Breast epithelium (tissue), 3 donors: ENCODE measurements at regions not wholly inside any gene's neighbourhood (a gene's known extent, or its start where the extent isn't known, plus 50 kb on each side); places are given as distances from the start of the nearest gene placed in this dataset.

Experiments used
- POLR2A ChIP-seq: fragments of 450-650 bp; IDR thresholded peaks from one replicate; pipeline ENCODE4 v1.6.1; 2016; ENCODE audit warnings: antibody characterized with exemption, mild to moderate bottlenecking, moderate library complexity
- POLR2AphosphoS5 ChIP-seq, 3 donors: sonication (generic); formaldehyde crosslinking; IDR thresholded peaks; one replicate each; pipeline ENCODE4 v1.6.1; 2017; ENCODE audit warnings: antibody characterized with exemption in 3 of 3
- TF ChIP-seq, protein P1 (sequence below), 3 donors: fragments of 450-650 bp; IDR thresholded peaks; one replicate each; pipeline ENCODE4 v1.5.1; 2016 to 2017; ENCODE audit warnings: antibody characterized with exemption in 3 of 3, mild to moderate bottlenecking in 3 of 3, moderate library complexity in 3 of 3

DNA sequence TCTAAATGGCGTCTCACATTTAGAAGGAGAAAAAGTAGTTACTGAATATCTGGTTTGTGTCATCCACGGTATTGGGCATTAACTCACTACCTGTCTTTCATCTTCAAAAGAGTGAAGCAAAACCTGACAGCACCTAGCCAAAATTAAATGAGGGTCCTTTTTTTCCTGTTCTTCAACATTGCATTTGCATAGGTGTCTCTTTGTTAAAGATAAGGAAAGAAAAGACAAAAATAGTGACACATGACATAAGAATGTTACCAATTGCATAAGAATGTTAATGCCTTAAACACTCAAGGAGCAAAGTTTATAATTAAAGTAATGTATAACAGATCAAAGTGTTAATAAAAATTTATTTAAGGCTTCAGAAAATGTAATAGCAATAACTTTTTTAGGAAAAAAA lies 61.4 kb upstream of the MANEA start:
- TF ChIP-seq POLR2AphosphoS5 (IDR thresholded peaks at IDR 0.05) (no peak), POLR2A (no peak)
- TF ChIP-seq, protein P1, sequence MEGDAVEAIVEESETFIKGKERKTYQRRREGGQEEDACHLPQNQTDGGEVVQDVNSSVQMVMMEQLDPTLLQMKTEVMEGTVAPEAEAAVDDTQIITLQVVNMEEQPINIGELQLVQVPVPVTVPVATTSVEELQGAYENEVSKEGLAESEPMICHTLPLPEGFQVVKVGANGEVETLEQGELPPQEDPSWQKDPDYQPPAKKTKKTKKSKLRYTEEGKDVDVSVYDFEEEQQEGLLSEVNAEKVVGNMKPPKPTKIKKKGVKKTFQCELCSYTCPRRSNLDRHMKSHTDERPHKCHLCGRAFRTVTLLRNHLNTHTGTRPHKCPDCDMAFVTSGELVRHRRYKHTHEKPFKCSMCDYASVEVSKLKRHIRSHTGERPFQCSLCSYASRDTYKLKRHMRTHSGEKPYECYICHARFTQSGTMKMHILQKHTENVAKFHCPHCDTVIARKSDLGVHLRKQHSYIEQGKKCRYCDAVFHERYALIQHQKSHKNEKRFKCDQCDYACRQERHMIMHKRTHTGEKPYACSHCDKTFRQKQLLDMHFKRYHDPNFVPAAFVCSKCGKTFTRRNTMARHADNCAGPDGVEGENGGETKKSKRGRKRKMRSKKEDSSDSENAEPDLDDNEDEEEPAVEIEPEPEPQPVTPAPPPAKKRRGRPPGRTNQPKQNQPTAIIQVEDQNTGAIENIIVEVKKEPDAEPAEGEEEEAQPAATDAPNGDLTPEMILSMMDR (IDR thresholded peaks at IDR 0.05), result no peak
